AG09309 (cell line): ENCODE measurements at regions not wholly inside any gene's neighbourhood (a gene's known extent, or its start where the extent isn't known, plus 50 kb on each side); places are given as distances from the start of the nearest gene placed in this dataset.

ENCODE experiments used
- DNase-seq: peaks from one replicate; pipeline ENCODE4 v3.0.0-alpha.2; 2010; ENCODE audit warnings: low read depth
- H3K4me3 ChIP-seq: 2 replicates; pipeline ENCODE4 v1.5.1; 2011; ENCODE audit warnings: mild to moderate bottlenecking, low read depth, low read length, moderate library complexity; ENCODE audit not compliant: control insufficient read depth
- TF ChIP-seq, protein P1 (sequence below): IDR thresholded peaks from 2 replicates; pipeline ENCODE4 v1.5.1; 2011; ENCODE audit warnings: mild to moderate bottlenecking, low read depth, low read length, inconsistent platforms; ENCODE audit not compliant: insufficient read depth, control insufficient read depth; ENCODE audit errors: missing control alignments

DNA sequence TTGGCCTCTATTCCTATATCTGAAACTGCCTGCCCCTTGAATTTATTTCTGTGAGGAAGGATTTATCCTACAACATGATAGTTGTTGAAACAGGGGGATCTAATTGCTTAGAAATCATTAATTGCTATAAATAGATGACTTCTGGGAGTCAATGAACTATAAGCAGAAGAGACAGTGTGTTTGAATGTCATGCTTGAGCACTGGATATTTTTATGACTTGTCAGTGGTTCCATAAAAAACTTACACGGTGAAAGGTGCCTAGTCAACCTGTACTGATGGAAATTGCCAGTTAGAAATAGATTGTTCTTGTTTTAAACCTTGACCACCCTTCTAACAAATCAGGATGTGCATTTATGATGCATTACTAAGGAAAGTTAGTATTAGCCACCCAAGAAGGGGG lies 306.9 kb upstream of the PPARGC1A start:
- H3K4me3 ChIP-seq: no peak overlapping the region
- TF ChIP-seq, protein P1, sequence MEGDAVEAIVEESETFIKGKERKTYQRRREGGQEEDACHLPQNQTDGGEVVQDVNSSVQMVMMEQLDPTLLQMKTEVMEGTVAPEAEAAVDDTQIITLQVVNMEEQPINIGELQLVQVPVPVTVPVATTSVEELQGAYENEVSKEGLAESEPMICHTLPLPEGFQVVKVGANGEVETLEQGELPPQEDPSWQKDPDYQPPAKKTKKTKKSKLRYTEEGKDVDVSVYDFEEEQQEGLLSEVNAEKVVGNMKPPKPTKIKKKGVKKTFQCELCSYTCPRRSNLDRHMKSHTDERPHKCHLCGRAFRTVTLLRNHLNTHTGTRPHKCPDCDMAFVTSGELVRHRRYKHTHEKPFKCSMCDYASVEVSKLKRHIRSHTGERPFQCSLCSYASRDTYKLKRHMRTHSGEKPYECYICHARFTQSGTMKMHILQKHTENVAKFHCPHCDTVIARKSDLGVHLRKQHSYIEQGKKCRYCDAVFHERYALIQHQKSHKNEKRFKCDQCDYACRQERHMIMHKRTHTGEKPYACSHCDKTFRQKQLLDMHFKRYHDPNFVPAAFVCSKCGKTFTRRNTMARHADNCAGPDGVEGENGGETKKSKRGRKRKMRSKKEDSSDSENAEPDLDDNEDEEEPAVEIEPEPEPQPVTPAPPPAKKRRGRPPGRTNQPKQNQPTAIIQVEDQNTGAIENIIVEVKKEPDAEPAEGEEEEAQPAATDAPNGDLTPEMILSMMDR: no peak
- DNase-seq: no peak

DNA sequence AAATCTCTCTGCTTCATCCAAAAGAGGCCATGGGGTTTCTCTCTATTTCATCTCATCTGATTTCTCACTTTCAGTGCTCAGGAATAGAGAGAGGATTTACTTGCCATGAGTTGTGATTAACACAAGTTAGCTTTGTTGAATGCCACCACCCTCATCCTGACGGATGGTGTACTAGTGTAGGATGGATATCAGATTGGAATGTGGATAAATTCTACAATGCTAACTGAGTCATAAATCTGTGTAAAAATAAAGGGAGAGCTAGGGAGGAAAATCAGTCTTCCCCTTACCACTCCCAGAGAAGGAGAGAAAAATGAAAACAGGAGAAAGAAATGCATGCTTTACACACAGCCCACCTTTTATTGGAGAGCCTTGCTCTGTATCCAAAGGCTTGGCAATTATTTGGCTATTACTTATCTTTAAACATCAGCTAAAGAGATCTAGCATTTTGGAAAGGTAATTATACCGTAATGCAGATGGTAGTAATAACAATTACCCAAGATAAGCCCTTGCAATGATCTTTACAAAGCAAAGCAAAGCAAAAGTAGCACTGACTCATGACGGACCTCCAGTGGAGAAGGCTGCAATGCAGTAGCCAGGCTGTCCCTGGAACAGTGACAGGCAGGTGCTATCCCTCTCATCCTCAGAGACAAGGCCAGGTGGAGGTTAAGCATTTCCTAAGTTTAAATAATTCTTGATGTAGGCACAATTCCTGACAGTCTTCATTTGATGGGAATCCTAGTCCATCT lies 306.3 kb upstream of the PPARGC1A start:
- TF ChIP-seq, protein P1: peak; percentile 25
- no peak for DNase-seq
- H3K4me3 ChIP-seq: no peak overlapping the region

DNA sequence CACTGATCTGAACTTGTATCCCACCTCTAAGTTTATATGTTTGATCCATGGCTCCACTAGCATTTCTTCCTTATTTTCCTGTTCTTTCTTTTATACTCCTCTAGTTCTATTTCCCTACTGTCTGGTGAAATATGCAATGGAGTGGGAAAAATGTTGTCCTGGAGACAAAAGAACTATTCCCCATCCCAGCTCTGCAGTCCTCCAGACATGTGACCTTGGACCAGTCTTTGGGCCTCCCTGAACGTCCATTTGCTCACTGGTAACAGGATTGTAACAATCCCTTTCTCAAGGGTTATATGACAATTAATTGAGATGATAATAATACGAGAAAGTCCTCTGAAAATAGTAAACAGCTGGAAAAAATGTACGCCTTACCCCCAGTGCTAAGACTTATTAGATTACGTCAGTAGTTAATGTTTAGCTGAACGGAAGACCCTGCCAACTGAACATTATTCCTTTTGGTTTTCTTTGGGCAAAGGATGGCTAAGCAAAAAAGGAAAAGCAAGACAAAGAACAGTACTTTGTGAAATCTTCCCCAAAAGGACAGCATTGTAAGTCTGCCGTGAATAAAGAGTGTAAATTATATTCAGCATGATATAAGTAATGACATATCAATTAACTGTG lies 302.3 kb upstream of the PPARGC1A start:
- no peak overlapping the region for H3K4me3 ChIP-seq
- TF ChIP-seq, protein P1: no peak
- no peak for DNase-seq

DNA sequence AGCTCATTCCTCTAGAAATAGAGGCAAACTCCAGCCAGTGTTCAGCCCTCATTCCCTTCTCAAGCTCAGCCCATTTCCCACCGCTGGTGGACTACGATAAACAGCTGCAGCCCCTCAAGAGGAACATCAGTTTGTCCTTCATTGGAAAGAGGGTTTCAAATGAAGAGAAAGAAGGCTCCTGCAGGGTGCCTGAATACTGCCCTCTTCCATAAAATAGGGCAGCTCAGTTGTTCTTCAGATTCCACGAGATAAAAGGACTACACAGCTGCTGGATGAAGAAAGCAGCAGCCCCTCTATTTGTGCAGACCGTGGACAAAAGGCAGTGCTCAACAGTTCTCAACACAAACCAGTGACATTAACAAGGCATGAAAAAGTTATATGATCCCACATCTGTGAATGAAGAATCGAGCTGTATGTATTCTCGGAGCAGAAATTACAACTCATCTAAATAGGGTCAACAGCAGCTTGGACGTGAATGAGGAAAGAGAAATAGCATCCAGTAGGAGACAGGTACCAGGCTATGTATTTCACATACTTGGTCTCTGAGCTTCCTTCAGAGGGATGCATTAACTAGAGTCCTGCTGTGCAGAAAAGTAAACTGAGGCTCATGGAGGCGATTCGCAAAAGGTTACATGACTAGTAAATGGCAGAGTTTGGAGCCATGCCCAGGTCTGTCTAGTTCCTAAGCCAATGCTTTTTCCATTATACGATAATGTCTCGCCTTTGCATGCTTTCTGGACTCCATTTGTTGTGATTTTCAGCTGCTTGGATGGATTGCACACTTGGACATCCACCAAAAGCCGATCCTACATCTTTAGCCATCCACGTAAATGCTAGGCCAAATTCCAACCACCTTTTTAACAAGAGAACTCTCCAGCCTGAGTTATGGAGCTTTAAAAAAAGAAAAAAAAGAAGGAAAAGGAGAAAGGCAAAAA lies 301.2 kb upstream of the PPARGC1A start:
- no peak overlapping the region for H3K4me3 ChIP-seq
- TF ChIP-seq, protein P1: no peak
- DNase-seq: no peak

DNA sequence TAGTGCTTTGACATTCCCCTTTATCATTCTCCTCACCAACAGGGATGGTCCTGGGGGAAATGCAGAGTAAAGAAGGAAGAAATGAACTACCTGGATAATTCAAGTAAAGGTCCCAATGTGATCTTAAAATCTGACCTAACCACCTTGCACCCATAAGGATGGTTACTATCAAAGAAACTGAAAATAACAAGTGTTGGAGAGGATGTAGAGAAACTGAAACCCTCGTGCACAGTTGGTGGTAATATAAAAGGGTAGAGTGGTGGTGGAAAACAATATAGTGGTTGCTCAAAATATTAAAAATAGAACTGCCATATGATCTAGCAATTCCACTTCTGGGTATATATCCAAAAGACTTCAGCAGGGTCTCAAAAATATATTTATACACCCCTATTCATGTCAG lies 298.6 kb upstream of the PPARGC1A start:
- H3K4me3 ChIP-seq: no peak overlapping the region
- no peak for DNase-seq

DNA sequence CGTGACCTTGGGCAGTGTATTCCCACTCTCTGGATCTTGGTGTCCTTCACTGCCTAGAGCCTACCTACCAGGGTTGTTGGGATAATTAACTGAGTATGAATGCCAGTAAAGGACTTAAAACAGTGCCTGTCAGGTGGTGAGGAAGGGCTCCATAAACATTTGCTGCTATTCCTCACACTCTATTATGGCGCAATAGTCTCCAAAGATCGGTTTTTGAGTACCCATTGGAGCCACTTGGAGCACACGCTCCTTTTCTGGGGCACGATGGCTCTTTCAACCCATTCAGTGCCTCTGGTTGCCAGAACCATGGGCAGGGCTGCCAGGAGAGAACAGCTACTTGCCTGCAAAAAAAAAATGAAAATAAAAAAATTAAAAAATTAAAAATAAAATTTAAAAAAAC lies 296.6 kb upstream of the PPARGC1A start:
- no peak for DNase-seq
- TF ChIP-seq, protein P1: no peak
- no peak overlapping the region for H3K4me3 ChIP-seq

More for the DNA sequence above, 298.6 kb upstream of the PPARGC1A start:
- TF ChIP-seq, protein P1: no peak
